BE2C (cell line): ENCODE measurements at regions not wholly inside any gene's neighbourhood (a gene's known extent, or its start where the extent isn't known, plus 50 kb on each side); places are given as distances from the start of the nearest gene placed in this dataset.

ENCODE experiments used
- DNase-seq: peaks from one replicate; pipeline ENCODE4 v3.0.0-alpha.2; 2020
- H3K27me3 ChIP-seq: fragments of 250-450 bp; sonication (Bioruptor Pico); 2 replicates; pipeline ENCODE4 v1.5.1; 2020; ENCODE audit warnings: mild to moderate bottlenecking
- H3K36me3 ChIP-seq: fragments of 250-450 bp; sonication (Bioruptor Pico); 2 replicates; pipeline ENCODE4 v1.5.1; 2020; ENCODE audit warnings: mild to moderate bottlenecking
- H3K4me1 ChIP-seq: fragments of 250-450 bp; sonication (Bioruptor Pico); 2 replicates; pipeline ENCODE4 v1.5.1; 2020
- H3K4me3 ChIP-seq: 2 replicates; pipeline ENCODE4 v1.5.1; 2011; ENCODE audit warnings: low read depth, low read length
- H3K9me3 ChIP-seq: fragments of 250-450 bp; sonication (Bioruptor Pico); 2 replicates; pipeline ENCODE4 v1.5.1; 2020
- TF ChIP-seq, protein P1 (sequence below): IDR thresholded peaks from 2 replicates; pipeline ENCODE4 v1.5.1; 2012; ENCODE audit warnings: mild to moderate bottlenecking, low read depth, low read length

DNA sequence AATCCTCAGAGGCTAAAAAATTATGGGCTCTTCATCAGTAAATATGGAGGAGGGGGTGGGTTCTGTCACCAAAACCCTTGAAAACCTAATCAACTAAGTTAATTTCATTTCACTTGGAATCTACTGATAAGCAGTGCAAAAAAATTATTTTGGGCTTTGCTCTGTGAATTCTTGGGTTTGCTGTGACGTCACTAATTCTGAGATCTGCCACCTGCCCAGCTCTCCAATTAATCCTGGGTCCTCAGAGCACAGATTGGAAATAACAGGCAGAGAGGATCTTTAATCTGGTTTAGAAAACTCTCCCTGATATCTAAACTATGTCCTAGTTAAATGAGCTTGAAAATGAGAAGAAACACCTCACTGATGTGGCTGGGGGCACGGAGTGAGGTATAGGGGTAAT lies 903.2 kb downstream of the AACS start:
- DNase-seq = no peak
- Histone ChIP-seq H3K36me3 (no peaks in the 10 kb centered on the region), H3K9me3 (no peaks in the 10 kb centered on the region), H3K27me3 (no peaks in the 10 kb centered on the region), H3K4me1 (no peaks in the 10 kb centered on the region), H3K4me3 (no peak overlapping the region)
- TF ChIP-seq, protein P1, sequence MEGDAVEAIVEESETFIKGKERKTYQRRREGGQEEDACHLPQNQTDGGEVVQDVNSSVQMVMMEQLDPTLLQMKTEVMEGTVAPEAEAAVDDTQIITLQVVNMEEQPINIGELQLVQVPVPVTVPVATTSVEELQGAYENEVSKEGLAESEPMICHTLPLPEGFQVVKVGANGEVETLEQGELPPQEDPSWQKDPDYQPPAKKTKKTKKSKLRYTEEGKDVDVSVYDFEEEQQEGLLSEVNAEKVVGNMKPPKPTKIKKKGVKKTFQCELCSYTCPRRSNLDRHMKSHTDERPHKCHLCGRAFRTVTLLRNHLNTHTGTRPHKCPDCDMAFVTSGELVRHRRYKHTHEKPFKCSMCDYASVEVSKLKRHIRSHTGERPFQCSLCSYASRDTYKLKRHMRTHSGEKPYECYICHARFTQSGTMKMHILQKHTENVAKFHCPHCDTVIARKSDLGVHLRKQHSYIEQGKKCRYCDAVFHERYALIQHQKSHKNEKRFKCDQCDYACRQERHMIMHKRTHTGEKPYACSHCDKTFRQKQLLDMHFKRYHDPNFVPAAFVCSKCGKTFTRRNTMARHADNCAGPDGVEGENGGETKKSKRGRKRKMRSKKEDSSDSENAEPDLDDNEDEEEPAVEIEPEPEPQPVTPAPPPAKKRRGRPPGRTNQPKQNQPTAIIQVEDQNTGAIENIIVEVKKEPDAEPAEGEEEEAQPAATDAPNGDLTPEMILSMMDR = no peak

DNA sequence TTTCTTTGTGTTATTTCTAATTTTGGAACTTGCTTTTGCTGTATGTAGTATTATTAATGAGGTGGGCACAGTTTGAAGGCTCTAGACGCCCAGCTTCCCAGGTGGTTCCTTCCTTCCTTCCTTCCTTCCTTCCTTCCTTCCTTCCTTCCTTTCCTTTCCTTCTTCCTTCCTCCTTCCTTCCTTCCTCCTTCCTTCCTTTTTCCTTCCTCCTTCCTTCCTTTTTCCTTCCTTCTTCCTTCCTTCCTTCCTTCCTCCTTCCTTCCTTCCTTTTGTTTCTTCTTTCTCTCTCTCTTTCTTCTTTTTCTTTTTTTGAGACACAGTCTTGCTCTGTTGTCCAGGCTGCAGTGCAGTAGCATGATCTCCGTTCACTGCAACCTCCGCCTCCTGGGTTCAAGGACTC lies 906.7 kb downstream of the AACS start:
- no peaks in the 10 kb centered on the region for H3K9me3 ChIP-seq
- no peaks in the 10 kb centered on the region for H3K4me1 ChIP-seq
- TF ChIP-seq, protein P1 = no peak
- no peaks in the 10 kb centered on the region for H3K36me3 ChIP-seq
- DNase-seq = no peak
- no peaks in the 10 kb centered on the region for H3K27me3 ChIP-seq
- H3K4me3 ChIP-seq = no peak overlapping the region

DNA sequence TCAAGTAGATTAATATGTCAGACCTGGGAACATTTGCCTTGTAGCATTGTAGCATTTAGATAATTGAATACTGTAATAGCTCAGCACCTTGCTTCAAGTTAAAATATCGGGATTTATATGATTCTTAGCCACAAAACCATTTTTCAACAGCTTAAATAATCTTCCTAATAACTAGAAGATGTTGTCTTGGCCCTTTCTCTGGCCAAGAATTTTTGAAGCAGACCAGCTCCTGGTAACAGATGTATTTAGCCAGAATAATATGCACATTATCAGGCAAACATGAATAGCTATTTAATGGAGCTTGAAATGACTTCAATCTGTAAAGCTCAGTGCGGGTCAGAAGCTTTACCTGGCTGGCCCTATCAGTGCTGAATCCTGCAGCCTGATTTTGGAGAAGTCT lies 913.1 kb downstream of the AACS start:
- no peak for DNase-seq
- H3K9me3 ChIP-seq = no peaks in the 10 kb centered on the region
- H3K4me3 ChIP-seq = no peak overlapping the region
- no peaks in the 10 kb centered on the region for H3K27me3 ChIP-seq
- TF ChIP-seq, protein P1 = no peak
- no peaks in the 10 kb centered on the region for H3K4me1 ChIP-seq
- H3K36me3 ChIP-seq = no peaks in the 10 kb centered on the region

GRCh38 chr12:125981610-125982253 lies 916.5 kb downstream of the AACS start:
- Histone ChIP-seq H3K36me3 (no peaks in the 10 kb centered on the region), H3K9me3 (no peaks in the 10 kb centered on the region), H3K4me3 (no peak overlapping the region), H3K4me1 (no peaks in the 10 kb centered on the region), H3K27me3 (no peaks in the 10 kb centered on the region)
- TF ChIP-seq, protein P1 = no peak
- DNase-seq = no peak

DNA sequence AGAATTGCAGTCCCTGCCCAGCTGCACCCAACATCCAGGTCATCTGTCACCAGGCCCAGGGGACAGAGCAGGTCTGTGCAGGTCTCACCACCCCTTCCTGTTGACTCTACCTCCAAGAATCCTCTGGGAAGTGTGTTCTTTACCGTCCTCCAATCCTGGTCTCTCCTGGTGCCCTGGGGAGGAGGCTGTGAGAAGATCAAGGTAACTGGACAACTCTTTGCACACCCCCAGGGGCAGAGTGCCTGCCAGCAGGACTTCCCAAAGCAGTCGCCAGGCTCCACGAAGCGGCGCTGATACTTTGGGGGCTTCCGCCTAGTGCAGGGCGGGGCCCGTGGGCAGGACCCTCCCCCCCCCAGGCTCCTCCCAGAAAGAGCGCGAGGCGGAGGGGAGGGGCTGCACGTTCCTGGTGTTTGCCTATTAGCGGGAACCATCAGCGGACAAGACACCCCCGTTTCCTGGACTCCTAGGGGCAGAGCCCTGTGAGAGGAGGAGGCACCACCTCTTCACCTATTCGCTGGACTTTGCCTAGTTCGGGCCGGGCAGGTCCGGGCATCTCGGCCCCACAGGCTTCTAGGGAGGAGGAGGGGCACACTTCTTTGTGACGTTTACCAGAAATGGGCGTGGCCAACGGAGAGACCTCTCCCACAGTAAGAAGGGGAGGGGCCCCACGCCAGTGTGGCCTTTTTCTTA lies 918.0 kb downstream of the AACS start:
- no peaks in the 10 kb centered on the region for H3K4me1 ChIP-seq
- DNase-seq = peak; percentile 40
- TF ChIP-seq, protein P1 = no peak

GRCh38 chr12:125983784-125984500 lies 918.7 kb downstream of the AACS start:
- TF ChIP-seq, protein P1 = no peak
- Histone ChIP-seq H3K4me3 (peak overlapping the region; percentile 32), H3K4me1 (no peaks in the 10 kb centered on the region), H3K27me3 (no peaks in the 10 kb centered on the region), H3K9me3 (no peaks in the 10 kb centered on the region), H3K36me3 (no peaks in the 10 kb centered on the region)
- DNase-seq = no peak

More for the DNA sequence above, 918.0 kb downstream of the AACS start:
- no peaks in the 10 kb centered on the region for H3K36me3 ChIP-seq
- H3K27me3 ChIP-seq = no peaks in the 10 kb centered on the region
- H3K9me3 ChIP-seq = no peaks in the 10 kb centered on the region
- H3K4me3 ChIP-seq = peak overlapping the region; percentile 32
